ENCODE measurements at regions not wholly inside any gene's neighbourhood (a gene's known extent, or its start where the extent isn't known, plus 50 kb on each side); places are given as distances from the start of the nearest gene placed in this dataset.

GRCh38 chr1:229971141-229971540 lies 95.9 kb upstream of the GALNT2 start:
- no peak for TF ChIP-seq CTCF (conservative IDR thresholded peaks at IDR 0.05; ENCODE audit: low read depth, low read length)
- H3K4me3 ChIP-seq (ENCODE audit: low read length) = no peak overlapping the region
- DNase-seq (ENCODE audit: low read depth) = no peak

GRCh38 chr1:229972600-229973296 lies 94.3 kb upstream of the GALNT2 start:
- H3K4me3 ChIP-seq (ENCODE audit: low read length) = no peak overlapping the region
- TF ChIP-seq CTCF (conservative IDR thresholded peaks at IDR 0.05; ENCODE audit: low read depth, low read length) = peak; percentile 46
- DNase-seq (ENCODE audit: low read depth) = no peak

GRCh38 chr1:229973297-229973612 lies 93.8 kb upstream of the GALNT2 start:
- no peak for DNase-seq (ENCODE audit: low read depth)
- H3K4me3 ChIP-seq (ENCODE audit: low read length) = no peak overlapping the region
- TF ChIP-seq CTCF (conservative IDR thresholded peaks at IDR 0.05; ENCODE audit: low read depth, low read length) = no peak

GRCh38 chr1:229975047-229975446 lies 92.0 kb upstream of the GALNT2 start:
- no peak for DNase-seq (ENCODE audit: low read depth)
- no peak for TF ChIP-seq CTCF (conservative IDR thresholded peaks at IDR 0.05; ENCODE audit: low read depth, low read length)
- no peak overlapping the region for H3K4me3 ChIP-seq (ENCODE audit: low read length)

- TF ChIP-seq CTCF (conservative IDR thresholded peaks at IDR 0.05; ENCODE audit: low read depth, low read length) = no peak
- no peak for DNase-seq (ENCODE audit: low read depth)
- no peak overlapping the region for H3K4me3 ChIP-seq (ENCODE audit: low read length)
These were observed 87.0 kb upstream of the GALNT2 start for GRCh38 chr1:229980009-229980408.

GRCh38 chr1:229981736-229982135 lies 85.3 kb upstream of the GALNT2 start:
- no peak overlapping the region for H3K4me3 ChIP-seq (ENCODE audit: low read length)
- TF ChIP-seq CTCF (conservative IDR thresholded peaks at IDR 0.05; ENCODE audit: low read depth, low read length) = no peak
- DNase-seq (ENCODE audit: low read depth) = no peak

GRCh38 chr1:229984310-229984991 lies 82.6 kb upstream of the GALNT2 start:
- TF ChIP-seq CTCF (conservative IDR thresholded peaks at IDR 0.05; ENCODE audit: low read depth, low read length) = no peak
- no peak for DNase-seq (ENCODE audit: low read depth)
- no peak overlapping the region for H3K4me3 ChIP-seq (ENCODE audit: low read length)
